ENCODE measurements at regions not wholly inside any gene's neighbourhood (a gene's known extent, or its start where the extent isn't known, plus 50 kb on each side); places are given as distances from the start of the nearest gene placed in this dataset.
"Not testable (repeated sequence)": the region's sequence is repeated elsewhere in the genome, so short reads cannot be mapped to it uniquely, and the experiment has no call there.

GRCh38 chr1:31485166-31485565, 72.2 kb downstream of the SERINC2 start:
- no peak for DNase-seq

- DNase-seq: peak in 1 of 2 donors; percentile 59
Observed at GRCh38 chr1:31487143-31487542, 74.1 kb downstream of the SERINC2 start.

- DNase-seq: no peak
Observed at GRCh38 chr1:31487721-31488293, 74.8 kb downstream of the SERINC2 start.

GRCh38 chr1:31488528-31488927, 75.5 kb downstream of the SERINC2 start:
- no peak for DNase-seq

- not testable (repeated sequence) for DNase-seq
Observed at GRCh38 chr1:31489575-31489974, 76.6 kb downstream of the SERINC2 start.

- DNase-seq: not testable (repeated sequence)
Observed at GRCh38 chr1:31490596-31490995, 77.6 kb downstream of the SERINC2 start.

GRCh38 chr1:31495351-31495750, 81.0 kb upstream of the TINAGL1 start:
- DNase-seq: not testable (repeated sequence)

- not testable (repeated sequence) for DNase-seq
Observed at GRCh38 chr1:31495770-31496169, 80.5 kb upstream of the TINAGL1 start.

GRCh38 chr1:31497601-31498000, 78.7 kb upstream of the TINAGL1 start:
- DNase-seq: no peak

GRCh38 chr1:31498376-31499040, 77.8 kb upstream of the TINAGL1 start:
- DNase-seq: no peak

- DNase-seq: no peak
Observed at GRCh38 chr1:31501505-31501904, 74.8 kb upstream of the TINAGL1 start.

- no peak for DNase-seq
Observed at GRCh38 chr1:31502253-31502652, 74.1 kb upstream of the TINAGL1 start.

GRCh38 chr1:31502926-31503511, 73.3 kb upstream of the TINAGL1 start:
- DNase-seq: no peak

- DNase-seq: no peak
Observed at GRCh38 chr1:31503570-31503969, 72.7 kb upstream of the TINAGL1 start.

- no peak for DNase-seq
Observed at GRCh38 chr1:31504001-31504400, 72.3 kb upstream of the TINAGL1 start.

- peak in 1 of 2 donors; percentile 4 for DNase-seq
Observed at GRCh38 chr1:31505911-31506497, 70.3 kb upstream of the TINAGL1 start.

- DNase-seq: no peak
Observed at GRCh38 chr1:31507221-31507620, 69.1 kb upstream of the TINAGL1 start.

GRCh38 chr1:31507676-31508530, 68.4 kb upstream of the TINAGL1 start:
- DNase-seq: no peak

- no peak for DNase-seq
Observed at GRCh38 chr1:31509124-31510072, 66.9 kb upstream of the TINAGL1 start.

- DNase-seq: no peak
Observed at GRCh38 chr1:31510304-31510703, 66.0 kb upstream of the TINAGL1 start.

- no peak for DNase-seq
Observed at GRCh38 chr1:31510853-31511789, 65.2 kb upstream of the TINAGL1 start.
